Esophagus muscularis mucosa (tissue), 3 donors: ENCODE measurements at regions not wholly inside any gene's neighbourhood (a gene's known extent, or its start where the extent isn't known, plus 50 kb on each side); places are given as distances from the start of the nearest gene placed in this dataset.

Source experiments
- CTCF ChIP-seq, 3 experiments: fragments of 200-600 bp in 2 of 3; fragments of 450-650 bp in 1 of 3; sonication (generic) in 2 of 3; IDR thresholded peaks; one replicate each; pipeline ENCODE4 v1.5.1; 2017 to 2019; ENCODE audit warnings: antibody characterized with exemption in 3 of 3, mild to moderate bottlenecking in 2 of 3, moderate library complexity in 1 of 3
- POLR2AphosphoS5 ChIP-seq, 2 donors: sonication (generic); formaldehyde crosslinking; IDR thresholded peaks; one replicate each; pipeline ENCODE4 v1.6.1; 2017; ENCODE audit warnings: antibody characterized with exemption in 2 of 2

GRCh38 chr12:114026805-114027204 lies 60.7 kb upstream of the RBM19 start:
- TF ChIP-seq CTCF (IDR thresholded peaks at IDR 0.05): no peak
- TF ChIP-seq POLR2AphosphoS5 (IDR thresholded peaks at IDR 0.05): no peak
